OCI-LY1 (cell line): ENCODE measurements at regions not wholly inside any gene's neighbourhood (a gene's known extent, or its start where the extent isn't known, plus 50 kb on each side); places are given as distances from the start of the nearest gene placed in this dataset.

Experiments
- H2AFZ ChIP-seq: fragments of 200-600 bp; sonication (generic), shearing (Covaris generic); 2 replicates; pipeline ENCODE4 v1.6.0; 2014; ENCODE audit warnings: antibody characterized with exemption, mild to moderate bottlenecking, low read length
- H3F3A ChIP-seq: fragments of 200-600 bp; sonication (generic), shearing (Covaris generic); 2 replicates; pipeline ENCODE4 v1.6.0; 2014; ENCODE audit warnings: mild to moderate bottlenecking, antibody characterized with exemption, low read length, moderate library complexity; ENCODE audit not compliant: insufficient read depth
- H3K27ac ChIP-seq: fragments of 200-600 bp; sonication (generic); 2 replicates; pipeline ENCODE4 v1.5.1; 2014; ENCODE audit warnings: low read length, mixed run types, mild to moderate bottlenecking, low read depth; ENCODE audit not compliant: poor library complexity, severe bottlenecking
- H3K27me3 ChIP-seq: fragments of 200-600 bp; sonication (generic); 2 replicates; pipeline ENCODE4 v1.6.0; 2014; ENCODE audit warnings: antibody characterized with exemption, mild to moderate bottlenecking, low read length, moderate library complexity; ENCODE audit not compliant: insufficient read depth
- H3K36me3 ChIP-seq: fragments of 200-600 bp; sonication (generic); 2 replicates; pipeline ENCODE4 v1.6.1; 2014; ENCODE audit warnings: mild to moderate bottlenecking, antibody characterized with exemption, low read length, moderate library complexity, mixed read lengths; ENCODE audit not compliant: insufficient read depth
- H3K4me1 ChIP-seq: fragments of 200-600 bp; sonication (generic); 2 replicates; pipeline ENCODE4 v1.5.1; 2014; ENCODE audit warnings: mild to moderate bottlenecking, low read length, moderate library complexity; ENCODE audit not compliant: insufficient read depth, severe bottlenecking
- H3K4me2 ChIP-seq: fragments of 200-600 bp; sonication (generic), shearing (Covaris generic); 2 replicates; pipeline ENCODE4 v1.6.1; 2014; ENCODE audit warnings: low read length
- H3K4me3 ChIP-seq: fragments of 200-600 bp; sonication (generic); 2 replicates; pipeline ENCODE4 v1.5.1; 2014; ENCODE audit warnings: low read length, low read depth, mild to moderate bottlenecking, mixed read lengths; ENCODE audit not compliant: poor library complexity, severe bottlenecking
- H3K79me2 ChIP-seq: fragments of 200-600 bp; shearing (Covaris generic); 2 replicates; pipeline ENCODE4 v1.6.1; 2016; ENCODE audit warnings: mixed run types, low read length, mixed read lengths; ENCODE audit not compliant: insufficient read depth
- H3K9ac ChIP-seq: fragments of 200-600 bp; sonication (generic), shearing (Covaris generic); 2 replicates; pipeline ENCODE4 v1.6.1; 2014; ENCODE audit warnings: mild to moderate bottlenecking, low read length, mixed read lengths
- H3K9me2 ChIP-seq: fragments of 200-600 bp; sonication (generic), shearing (Covaris generic); 2 replicates; pipeline ENCODE4 v1.6.1; 2014; ENCODE audit warnings: low read depth, mild to moderate bottlenecking, low read length, mixed read lengths
- H3K9me3 ChIP-seq: fragments of 200-600 bp; shearing (Covaris generic); 2 replicates; pipeline ENCODE4 v1.6.1; 2014; ENCODE audit warnings: low read length, mixed read lengths
- H4K20me1 ChIP-seq: fragments of 200-600 bp; sonication (generic), shearing (Covaris generic); 2 replicates; pipeline ENCODE4 v1.6.0; 2016; ENCODE audit warnings: mild to moderate bottlenecking, low read length; ENCODE audit not compliant: insufficient read depth
- CTCF ChIP-seq: fragments of 200-600 bp; sonication (generic), shearing (Covaris generic); IDR thresholded peaks from 2 replicates; pipeline ENCODE4 v1.5.1; 2017; ENCODE audit warnings: mild to moderate bottlenecking, antibody characterized with exemption, low read length, moderate library complexity, mixed read lengths
- EZH2 ChIP-seq: fragments of 200-600 bp; sonication (generic), shearing (Covaris generic); IDR thresholded peaks from 2 replicates; pipeline ENCODE4 v1.8.0; 2017; ENCODE audit warnings: borderline replicate concordance, mixed run types, mild to moderate bottlenecking, antibody characterized with exemption, low read length, moderate library complexity, mixed read lengths

- Histone ChIP-seq H4K20me1 (no peaks in the 10 kb centered on the region), H3K9me3 (no peaks in the 10 kb centered on the region), H3F3A (no peaks in the 10 kb centered on the region), H3K79me2 (no peaks in the 10 kb centered on the region), H3K9ac (no peak overlapping the region), H3K27me3 (no peaks in the 10 kb centered on the region), H2AFZ (no peak overlapping the region), H3K27ac (no peak overlapping the region), H3K4me1 (no peaks in the 10 kb centered on the region), H3K36me3 (no peaks in the 10 kb centered on the region), H3K4me2 (no peak overlapping the region), H3K9me2 (no peaks in the 10 kb centered on the region), H3K4me3 (no peak overlapping the region)
- no peak for TF ChIP-seq CTCF
- no peak for TF ChIP-seq EZH2
Measured at GRCh38 chr11:128082574-128082973, 504.8 kb downstream of the ETS1 start.

GRCh38 chr11:128069665-128070064 is 517.7 kb downstream of the ETS1 start:
- Histone ChIP-seq H3K9me2 (no peaks in the 10 kb centered on the region), H3K79me2 (no peaks in the 10 kb centered on the region), H3K27ac (no peak overlapping the region), H4K20me1 (no peaks in the 10 kb centered on the region), H3K4me3 (no peak overlapping the region), H3K4me1 (no peaks in the 10 kb centered on the region), H3F3A (no peaks in the 10 kb centered on the region), H3K27me3 (no peaks in the 10 kb centered on the region), H3K9ac (no peak overlapping the region), H3K36me3 (no peaks in the 10 kb centered on the region), H3K4me2 (no peak overlapping the region), H2AFZ (no peak overlapping the region), H3K9me3 (no peaks in the 10 kb centered on the region)
- no peak for TF ChIP-seq CTCF
- no peak for TF ChIP-seq EZH2

- no peak overlapping the region for H3K4me2 ChIP-seq
- H3K4me3 ChIP-seq, result no peak overlapping the region
- no peaks in the 10 kb centered on the region for H3K79me2 ChIP-seq
- no peaks in the 10 kb centered on the region for H3K36me3 ChIP-seq
- no peaks in the 10 kb centered on the region for H3K9me3 ChIP-seq
- no peak overlapping the region for H3K27ac ChIP-seq
- H3K9me2 ChIP-seq, result no peaks in the 10 kb centered on the region
- H3K4me1 ChIP-seq, result no peaks in the 10 kb centered on the region
- H3F3A ChIP-seq, result no peaks in the 10 kb centered on the region
- TF ChIP-seq EZH2 (no peak), CTCF (no peak)
- H2AFZ ChIP-seq, result no peak overlapping the region
- no peaks in the 10 kb centered on the region for H3K27me3 ChIP-seq
- H4K20me1 ChIP-seq, result no peaks in the 10 kb centered on the region
- no peak overlapping the region for H3K9ac ChIP-seq
Measured at GRCh38 chr11:128067780-128068179, 519.6 kb downstream of the ETS1 start.
